IMR-90 (cell line): ENCODE measurements at regions not wholly inside any gene's neighbourhood (a gene's known extent, or its start where the extent isn't known, plus 50 kb on each side); places are given as distances from the start of the nearest gene placed in this dataset.

Experiments
- CEBPB ChIP-seq: IDR thresholded peaks from 2 replicates; pipeline ENCODE4 v1.6.1; 2012; ENCODE audit warnings: low read depth, low read length, improper control_type of control experiment
- CHD1 ChIP-seq: IDR thresholded peaks from 2 replicates; pipeline ENCODE4 v1.6.1; 2012; ENCODE audit warnings: low read depth, low read length, improper control_type of control experiment
- CTCF ChIP-seq: conservative IDR thresholded peaks from 2 replicates; pipeline ENCODE4 v1.5.1; 2012; ENCODE audit warnings: mild to moderate bottlenecking, low read depth, low read length, improper control_type of control experiment
- ELK1 ChIP-seq: fragments of 150-350 bp; IDR thresholded peaks from 2 replicates; pipeline ENCODE4 v1.6.1; 2016; ENCODE audit warnings: low read depth, mild to moderate bottlenecking, low read length, moderate library complexity, borderline replicate concordance
- MAFK ChIP-seq: IDR thresholded peaks from 2 replicates; pipeline ENCODE4 v1.6.1; 2012; ENCODE audit warnings: low read depth, low read length, improper control_type of control experiment
- MXI1 ChIP-seq: IDR thresholded peaks from 2 replicates; pipeline ENCODE4 v1.6.1; 2012; ENCODE audit warnings: low read depth, mild to moderate bottlenecking, low read length, moderate library complexity, borderline replicate concordance
- NFE2L2 ChIP-seq: fragments of 150-350 bp; IDR thresholded peaks from 2 replicates; pipeline ENCODE4 v1.6.1; 2016; ENCODE audit warnings: low read depth, mild to moderate bottlenecking, low read length
- POLR2A ChIP-seq: IDR thresholded peaks from 2 replicates; pipeline ENCODE4 v1.6.1; 2012; ENCODE audit warnings: mild to moderate bottlenecking, low read depth, low read length
- RAD21 ChIP-seq: IDR thresholded peaks from 2 replicates; pipeline ENCODE4 v1.6.1; 2012; ENCODE audit warnings: low read length, improper control_type of control experiment
- RFX5 ChIP-seq: IDR thresholded peaks from 2 replicates; pipeline ENCODE4 v1.8.0; 2012; ENCODE audit warnings: low read depth, mild to moderate bottlenecking, low read length, moderate library complexity
- SMC3 ChIP-seq: fragments of 150-350 bp; IDR thresholded peaks from 2 replicates; pipeline ENCODE4 v1.6.1; 2016; ENCODE audit warnings: low read depth, mild to moderate bottlenecking, antibody characterized with exemption, low read length, moderate library complexity
- USF2 ChIP-seq: fragments of 150-350 bp; IDR thresholded peaks from 2 replicates; pipeline ENCODE4 v1.6.1; 2017; ENCODE audit warnings: mild to moderate bottlenecking, antibody characterized with exemption, low read length, low read depth

GRCh38 chr12:43222796-43223195, 329.2 kb downstream of the ADAMTS20 start:
- TF ChIP-seq CTCF (no peak), NFE2L2 (no peak), CEBPB (no peak), POLR2A (no peak), MAFK (no peak), CHD1 (no peak), MXI1 (no peak), SMC3 (no peak), RFX5 (no peak), USF2 (no peak), RAD21 (no peak), ELK1 (no peak)
